Thyroid gland (tissue), 4 donors: ENCODE measurements at regions not wholly inside any gene's neighbourhood (a gene's known extent, or its start where the extent isn't known, plus 50 kb on each side); places are given as distances from the start of the nearest gene placed in this dataset.

Experiments used
- DNase-seq, 2 donors: peaks; one replicate each; pipeline ENCODE4 v3.0.0-alpha.2; 2019
- H3K27ac ChIP-seq, 3 donors: fragments of 200-600 bp; sonication (generic); 1 replicate in 2 of 3; 2 replicates in 1 of 3; pipeline ENCODE4 v1.5.1; 2016 to 2019; ENCODE audit warnings: mild to moderate bottlenecking in 1 of 3, moderate library complexity in 1 of 3
- H3K27me3 ChIP-seq: fragments of 200-600 bp; sonication (generic); one replicate; pipeline ENCODE4 v1.5.1; 2019
- H3K36me3 ChIP-seq, 2 donors: fragments of 200-600 bp; sonication (generic); one replicate each; pipeline ENCODE4 v1.5.1; 2016 to 2019
- H3K4me1 ChIP-seq, 2 donors: fragments of 200-600 bp; sonication (generic); one replicate each; pipeline ENCODE4 v1.5.1; 2017 to 2019
- H3K4me3 ChIP-seq, 3 donors: fragments of 200-600 bp; sonication (generic); replicated peaks in 1 of 3; 1 replicate in 2 of 3; 2 replicates in 1 of 3; pipeline ENCODE4 v1.5.1; 2016; ENCODE audit warnings: mild to moderate bottlenecking in 1 of 3
- H3K9me3 ChIP-seq: fragments of 200-600 bp; sonication (generic); one replicate; pipeline ENCODE4 v1.5.1; 2017
- CTCF ChIP-seq, 6 experiments: fragments of 200-600 bp in 3 of 6; fragments of 450-650 bp in 3 of 6; sonication (generic) in 3 of 6; IDR thresholded peaks; one replicate each; pipeline ENCODE4 v1.5.1; 2016 to 2019; ENCODE audit warnings: antibody characterized with exemption in 6 of 6, mild to moderate bottlenecking in 2 of 6, inconsistent platforms in 1 of 6, moderate library complexity in 1 of 6
- POLR2A ChIP-seq, 2 donors: fragments of 450-650 bp; IDR thresholded peaks; one replicate each; pipeline ENCODE4 v1.6.1; 2017; ENCODE audit warnings: antibody characterized with exemption in 2 of 2, mild to moderate bottlenecking in 2 of 2, moderate library complexity in 1 of 2
- WGBS, 2 donors: methylation state at CpG; one replicate each; pipeline ENCODE4 v1.1.5; 2017; 5-methylcytosine and 5-hydroxymethylcytosine counted together
- intact Hi-C: fragments of 100-400 bp; cut with DNase I; formaldehyde crosslinking; loops from one replicate; pipeline ENCODE4 v1.15.1; 2023

GRCh38 chr6:85824329-85824728 lies 181.6 kb upstream of the SYNCRIP start:
- Histone ChIP-seq H3K36me3 (no peaks in the 10 kb centered on the region), H3K4me3 (no peak overlapping the region), H3K4me1 (no peaks in the 10 kb centered on the region), H3K27ac (no peak overlapping the region), H3K27me3 (no peaks in the 10 kb centered on the region), H3K9me3 (no peaks in the 10 kb centered on the region)
- TF ChIP-seq CTCF (IDR thresholded peaks at IDR 0.05) (no peak), POLR2A (IDR thresholded peaks at IDR 0.05) (no peak)
- WGBS, 2 donors, result 75 to 86% methylated on average over 1 of the region's 1 CpG
- DNase-seq, result no peak
- intact Hi-C loops, result no loop called here

- 71% methylated on average over 1 of the region's 1 CpG; no CpG with 5 or more reads in 1 of the 2 donors for WGBS, 2 donors
- intact Hi-C loops, result no loop called here
- H3K9me3 ChIP-seq, result no peaks in the 10 kb centered on the region
- no peak overlapping the region for H3K4me3 ChIP-seq
- no peaks in the 10 kb centered on the region for H3K36me3 ChIP-seq
- H3K27ac ChIP-seq, result no peak overlapping the region
- no peaks in the 10 kb centered on the region for H3K27me3 ChIP-seq
- no peak for DNase-seq
- TF ChIP-seq CTCF (IDR thresholded peaks at IDR 0.05) (no peak), POLR2A (IDR thresholded peaks at IDR 0.05) (no peak)
- H3K4me1 ChIP-seq, result no peaks in the 10 kb centered on the region
These were observed 167.9 kb upstream of the SYNCRIP start for GRCh38 chr6:85810558-85810957.

DNA sequence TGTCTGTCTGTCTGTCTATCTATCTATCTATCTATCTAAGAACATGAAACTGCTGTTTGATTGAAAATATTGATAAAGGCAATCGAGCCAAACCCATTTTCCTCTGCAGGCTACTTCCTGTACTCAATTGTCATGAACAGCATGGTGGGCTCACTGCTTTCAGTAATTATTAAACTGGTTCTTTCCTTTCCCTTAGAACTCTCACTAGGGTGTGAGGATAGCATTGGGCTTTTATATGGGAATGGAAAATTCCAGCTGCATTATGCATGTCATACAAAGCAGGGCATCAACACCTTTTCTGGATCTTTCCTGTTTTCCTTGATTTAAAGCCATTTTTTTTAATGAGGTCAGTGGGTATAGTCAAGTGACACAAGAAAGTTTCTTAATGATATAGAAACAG lies 161.0 kb upstream of the SYNCRIP start:
- TF ChIP-seq POLR2A (IDR thresholded peaks at IDR 0.05) (no peak), CTCF (IDR thresholded peaks at IDR 0.05) (no peak)
- H3K4me3 ChIP-seq, result no peak overlapping the region
- DNase-seq, result no peak
- 51 to 53% methylated on average over 1 of the region's 1 CpG for WGBS, 2 donors
- no peaks in the 10 kb centered on the region for H3K4me1 ChIP-seq
- intact Hi-C loops, result no loop called here
- no peaks in the 10 kb centered on the region for H3K36me3 ChIP-seq
- no peak overlapping the region for H3K27ac ChIP-seq
- no peaks in the 10 kb centered on the region for H3K27me3 ChIP-seq
- no peaks in the 10 kb centered on the region for H3K9me3 ChIP-seq

- Histone ChIP-seq H3K9me3 (no peaks in the 10 kb centered on the region), H3K4me3 (no peak overlapping the region), H3K27ac (no peak overlapping the region), H3K36me3 (no peaks in the 10 kb centered on the region), H3K27me3 (no peaks in the 10 kb centered on the region), H3K4me1 (no peaks in the 10 kb centered on the region)
- no peak for DNase-seq
- TF ChIP-seq CTCF (IDR thresholded peaks at IDR 0.05) (no peak), POLR2A (IDR thresholded peaks at IDR 0.05) (no peak)
- 48 to 66% methylated on average over 1 of the region's 1 CpG for WGBS, 2 donors
- intact Hi-C loops, result no loop called here
These were observed 159.5 kb upstream of the SYNCRIP start for GRCh38 chr6:85802162-85802561.

DNA sequence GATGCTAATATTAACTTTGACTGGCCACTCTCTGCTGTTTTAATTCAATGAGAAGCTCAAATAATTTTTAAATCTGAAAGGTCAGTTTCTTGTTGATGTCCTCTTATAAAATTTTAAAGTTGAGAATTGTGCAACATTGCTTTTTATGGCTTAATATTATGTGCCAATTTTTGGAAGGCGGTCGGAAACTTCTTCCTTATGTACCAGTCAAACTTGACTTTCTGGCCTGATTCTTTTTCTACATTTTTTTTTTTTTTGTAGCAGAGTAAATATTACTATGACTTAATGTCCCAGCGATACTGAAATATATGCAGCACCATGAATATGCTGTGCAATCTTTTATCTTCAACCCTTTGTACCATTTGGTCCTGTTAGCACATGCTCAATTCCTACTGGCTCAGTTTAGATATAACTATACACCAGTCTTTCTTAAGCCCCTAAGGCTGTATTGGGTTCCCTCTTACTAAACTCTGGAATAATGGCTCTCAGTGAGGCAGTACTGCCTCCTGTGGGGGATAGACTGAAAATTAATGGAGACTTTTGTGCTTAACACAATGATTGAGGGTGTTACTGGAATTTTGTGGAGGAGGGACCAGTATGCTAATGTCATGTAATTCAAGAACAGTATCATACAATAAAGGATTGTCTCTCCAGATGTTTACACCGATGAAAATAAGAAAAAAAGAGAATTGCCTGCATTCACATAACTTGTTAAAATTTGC lies 156.4 kb upstream of the SYNCRIP start:
- WGBS, 2 donors, result 91 to 94% methylated on average over 4 of the region's 4 CpGs
- TF ChIP-seq POLR2A (IDR thresholded peaks at IDR 0.05), result no peak
- TF ChIP-seq CTCF (IDR thresholded peaks at IDR 0.05), result no peak
- H3K4me1 ChIP-seq, result no peaks in the 10 kb centered on the region
- intact Hi-C loops, result no loop called here
- DNase-seq, result no peak
- no peaks in the 10 kb centered on the region for H3K36me3 ChIP-seq
- H3K4me3 ChIP-seq, result no peak overlapping the region
- no peaks in the 10 kb centered on the region for H3K9me3 ChIP-seq
- no peaks in the 10 kb centered on the region for H3K27me3 ChIP-seq
- H3K27ac ChIP-seq, result no peak overlapping the region
